Omental fat pad (tissue), 3 donors: ENCODE measurements at regions not wholly inside any gene's neighbourhood (a gene's known extent, or its start where the extent isn't known, plus 50 kb on each side); places are given as distances from the start of the nearest gene placed in this dataset. TPM values are rescaled to one million over a fixed set of nuclear protein-coding genes. Genes with fewer than 3 reads are reported as not detected.
A peak's percentile ranks its signal among the peaks of the same experiment; 100 is the strongest.

Experiments
- ATAC-seq: fragments of 150-250 bp; one replicate; pipeline ENCODE4 v1.9.1; 2016; ENCODE audit warnings: mild to moderate bottlenecking, moderate library complexity; ENCODE audit not compliant: low FRiP score
- DNase-seq: peaks from one replicate; pipeline ENCODE4 v3.0.0-alpha.2; 2019; ENCODE audit warnings: low spot score
- CTCF ChIP-seq, 3 donors: fragments of 450-650 bp; IDR thresholded peaks; one replicate each; pipeline ENCODE4 v1.5.1; 2016 to 2017; ENCODE audit warnings: antibody characterized with exemption in 3 of 3, mild to moderate bottlenecking in 3 of 3, moderate library complexity in 2 of 3
- small RNA-seq: library from RNA; depleted of rRNA; stranded (forward); fragments of <200 nt; gene quantifications from one replicate; pipeline ENCODE3, GENCODE V24; 2016

- DNase-seq (no peak), ATAC-seq (no peak)
- TF ChIP-seq CTCF (IDR thresholded peaks at IDR 0.05) = no peak
These were observed 50.3 kb upstream of the PTPRK start for GRCh38 chr6:128570680-128571063.

GRCh38 chr6:128569732-128570679 is 49.6 kb upstream of the PTPRK start:
- TF ChIP-seq CTCF (IDR thresholded peaks at IDR 0.05) = no peak
- ATAC-seq = peak; percentile 94
- no peak for DNase-seq

Small RNAs in the stretch of these regions (small RNA-seq; reads per million reads assigned to genes)
- not detected for gene RF00019
